NCI-H510A treated with DMSO at 0.1 percent for 48 hours (cell line): ENCODE measurements at regions not wholly inside any gene's neighbourhood (a gene's known extent, or its start where the extent isn't known, plus 50 kb on each side); places are given as distances from the start of the nearest gene placed in this dataset.

ENCODE experiments used
- DNase-seq: peaks from one replicate; lab custom pipeline; 2025; lab: John Stamatoyannopoulos, UW

DNA sequence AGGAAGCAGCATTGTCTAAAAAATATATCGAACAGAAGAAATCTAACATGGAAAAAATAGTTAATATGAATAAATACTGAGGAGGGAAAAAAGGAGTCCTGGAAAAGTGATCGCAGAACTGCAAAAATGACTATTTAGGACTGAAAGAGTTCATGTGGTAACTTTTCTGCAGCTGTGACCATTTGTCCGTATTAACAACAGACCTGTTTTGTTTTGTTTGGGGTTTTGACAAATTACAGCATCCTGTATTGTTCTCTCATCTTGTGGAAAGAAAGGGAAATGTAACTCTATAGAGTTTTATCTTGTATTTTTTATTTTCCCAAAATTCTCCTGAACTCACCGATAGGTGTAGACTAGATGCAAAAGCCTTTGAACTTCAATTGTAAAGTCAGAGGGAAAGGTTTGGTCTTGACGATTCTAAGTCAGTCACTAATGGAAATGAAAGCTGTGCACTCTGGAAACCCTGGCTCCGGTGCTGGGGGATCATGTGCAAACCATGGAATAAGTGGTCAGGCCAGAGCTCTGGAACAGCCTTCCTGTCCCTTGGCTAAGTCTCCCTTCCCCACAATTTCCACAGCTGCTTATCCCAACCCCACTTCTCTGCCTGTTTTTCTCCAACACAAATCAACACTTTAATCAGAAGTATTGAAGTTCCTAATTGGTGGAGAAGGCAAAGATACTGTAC is 51.2 kb upstream of the MARCKS start:
- DNase-seq, result no peak
